B cell (primary cell): ENCODE measurements at regions not wholly inside any gene's neighbourhood (a gene's known extent, or its start where the extent isn't known, plus 50 kb on each side); places are given as distances from the start of the nearest gene placed in this dataset.

Experiments used
- ATAC-seq: fragments of 200-7000 bp; cut with Tn5 transposase; one replicate; pipeline ENCODE4 v1.10.0; 2021; ENCODE audit warnings: low read depth, mild to moderate bottlenecking, moderate number of reproducible peaks, moderate library complexity
- CTCF ChIA-PET: fragments of 350-600 bp; sonication (Branson Sonifier 250); formaldehyde crosslinking; loops from one replicate; lab custom pipeline; 2021; ENCODE audit warnings: antibody characterized with exemption, inconsistent platforms; lab: Charles Lee
- POLR2A ChIA-PET: fragments of 350-600 bp; sonication (Branson Sonifier 250); formaldehyde crosslinking; loops from one replicate; lab custom pipeline; 2021; ENCODE audit warnings: antibody characterized with exemption; lab: Charles Lee
- DNase-seq: peaks from one replicate; pipeline ENCODE4 v3.0.0; 2013
- H2AFZ ChIP-seq: 2 replicates; pipeline ENCODE4 v1.6.1; 2012; ENCODE audit warnings: mild to moderate bottlenecking, low read depth, low read length; ENCODE audit not compliant: insufficient read depth, poor library complexity, severe bottlenecking
- H3K27ac ChIP-seq, 2 donors: 1 replicate in 1 of 2; 2 replicates in 1 of 2; pipeline ENCODE4 v1.5.1; 2012 to 2013; ENCODE audit warnings: low read length in 2 of 2, mild to moderate bottlenecking in 2 of 2, moderate library complexity in 1 of 2
- H3K27me3 ChIP-seq, 4 experiments: fragments of 200-600 bp in 1 of 4; sonication (generic) in 1 of 4; replicated peaks in 1 of 4; 1 replicate in 2 of 4; 2 replicates in 2 of 4; pipeline versions ENCODE4 v1.6.1 to v1.7.0; 2013 to 2016; ENCODE audit warnings: low read length in 3 of 4, mild to moderate bottlenecking in 2 of 4, mixed read lengths in 1 of 4, moderate library complexity in 1 of 4; ENCODE audit not compliant: insufficient read depth in 4 of 4, control insufficient read depth in 3 of 4; ENCODE audit errors: control extremely low read depth in 1 of 4
- H3K36me3 ChIP-seq, 2 experiments: replicated peaks in 1 of 2; 1 replicate in 1 of 2; 2 replicates in 1 of 2; pipeline versions ENCODE4 v1.6.1 to v1.7.1; 2013; ENCODE audit warnings: low read length in 1 of 2; ENCODE audit not compliant: insufficient read depth in 2 of 2, control insufficient read depth in 1 of 2; ENCODE audit errors: control extremely low read depth in 1 of 2, extremely low read depth in 1 of 2
- H3K4me1 ChIP-seq, 2 donors: fragments of 200-600 bp in 1 of 2; sonication (generic) in 1 of 2; 1 replicate in 1 of 2; 2 replicates in 1 of 2; pipeline versions ENCODE4 v1.5.1 to v1.6.1; 2013 to 2017; ENCODE audit warnings: low read length in 2 of 2; ENCODE audit not compliant: control insufficient read depth in 2 of 2, insufficient read depth in 2 of 2
- H3K4me2 ChIP-seq: replicated peaks from 2 replicates; pipeline ENCODE3; 2012; ENCODE audit warnings: mild to moderate bottlenecking, low read depth, low read length; ENCODE audit not compliant: poor library complexity, severe bottlenecking
- H3K4me3 ChIP-seq, 5 experiments: fragments of 200-600 bp in 1 of 5; sonication (generic) in 1 of 5; 1 replicate in 3 of 5; 2 replicates in 2 of 5; pipeline versions ENCODE4 v1.5.1 to v1.7.0; 2011 to 2016; ENCODE audit warnings: low read length in 4 of 5, mild to moderate bottlenecking in 4 of 5, low read depth in 2 of 5, control low read depth in 1 of 5, moderate library complexity in 1 of 5; ENCODE audit not compliant: insufficient read depth in 1 of 5; ENCODE audit errors: control extremely low read depth in 1 of 5, extremely low read depth in 1 of 5
- H3K79me2 ChIP-seq: fragments of 200-600 bp; sonication (generic); one replicate; pipeline ENCODE4 v1.6.0; 2016; ENCODE audit warnings: low read length; ENCODE audit not compliant: control insufficient read depth, insufficient read depth
- H3K9ac ChIP-seq: fragments of 200-600 bp; sonication (generic); 2 replicates; pipeline ENCODE4 v1.6.1; 2017; ENCODE audit warnings: mild to moderate bottlenecking, low read length, moderate library complexity
- H3K9me3 ChIP-seq, 3 donors: one replicate each; pipeline versions ENCODE4 v1.6.1 to v1.7.1; 2013; ENCODE audit warnings: low read length in 2 of 3; ENCODE audit not compliant: control insufficient read depth in 2 of 3, insufficient read depth in 1 of 3; ENCODE audit errors: control extremely low read depth in 1 of 3
- H4K20me1 ChIP-seq: 2 replicates; pipeline ENCODE4 v1.6.0; 2012; ENCODE audit warnings: mild to moderate bottlenecking, low read length; ENCODE audit not compliant: insufficient read depth, control insufficient read depth, poor library complexity, severe bottlenecking
- H3K27ac Mint-ChIP-seq: one replicate; pipeline ENCODE4 v1.8.0; 2021; ENCODE audit warnings: mixed read lengths
- H3K27me3 Mint-ChIP-seq: one replicate; pipeline ENCODE4 v1.8.0; 2021; ENCODE audit warnings: mixed read lengths
- H3K4me1 Mint-ChIP-seq: one replicate; pipeline ENCODE4 v1.8.0; 2021; ENCODE audit warnings: mixed read lengths
- H3K4me3 Mint-ChIP-seq: one replicate; pipeline ENCODE4 v1.8.0; 2021; ENCODE audit warnings: mixed read lengths
- H3K9me3 Mint-ChIP-seq: one replicate; pipeline ENCODE4 v1.8.0; 2022; ENCODE audit warnings: mixed read lengths; ENCODE audit not compliant: insufficient read depth
- EZH2 ChIP-seq: IDR thresholded peaks from 2 replicates; pipeline ENCODE4 v1.6.1; 2012; ENCODE audit warnings: borderline replicate concordance, low read depth, mild to moderate bottlenecking, moderate library complexity, low read length; ENCODE audit not compliant: insufficient read depth, poor library complexity, severe bottlenecking
- WGBS: methylation state at CpG from one replicate; pipeline ENCODE4 v1.1.5; 2013; ENCODE audit warnings: missing lambda C conversion rate; ENCODE audit not compliant: insufficient coverage; 5-methylcytosine and 5-hydroxymethylcytosine counted together
- intact Hi-C: fragments of 100-400 bp; cut with micrococcal nuclease; formaldehyde crosslinking; loops from one replicate; pipeline ENCODE4 v1.10.0; 2022
- TF ChIP-seq, protein P1 (sequence below): fragments of 200-600 bp; IDR thresholded peaks from one replicate; pipeline ENCODE4 v1.8.0; 2022; ENCODE audit warnings: antibody characterized with exemption, mild to moderate bottlenecking

GRCh38 chr15:61449186-61449702, 220.1 kb upstream of the RORA start:
- H3K36me3 ChIP-seq, result no peaks in the 10 kb centered on the region
- no peak overlapping the region for H3K4me3 ChIP-seq
- Mint-ChIP-seq H3K27me3 (peaks cover 3% of the 10 kb centered on the region), H3K27ac (no peak overlapping the region), H3K4me1 (no peaks in the 10 kb centered on the region), H3K4me3 (no peak overlapping the region), H3K9me3 (peaks cover 5% of the 10 kb centered on the region)
- no peak overlapping the region for H3K9ac ChIP-seq
- H3K79me2 ChIP-seq, result no peaks in the 10 kb centered on the region
- H3K4me2 ChIP-seq, result no peak overlapping the region
- POLR2A ChIA-PET, result no interaction called here
- H2AFZ ChIP-seq, result no peak overlapping the region
- H3K27ac ChIP-seq, result no peak overlapping the region
- CTCF ChIA-PET, result no interaction called here
- H3K27me3 ChIP-seq, result no peaks in the 10 kb centered on the region
- no peak for ATAC-seq
- H3K4me1 ChIP-seq, result no peaks in the 10 kb centered on the region
- intact Hi-C loops, result no loop called here
- no peaks in the 10 kb centered on the region for H3K9me3 ChIP-seq
- no peak for DNase-seq
- no peak for TF ChIP-seq EZH2
- TF ChIP-seq, protein P1, sequence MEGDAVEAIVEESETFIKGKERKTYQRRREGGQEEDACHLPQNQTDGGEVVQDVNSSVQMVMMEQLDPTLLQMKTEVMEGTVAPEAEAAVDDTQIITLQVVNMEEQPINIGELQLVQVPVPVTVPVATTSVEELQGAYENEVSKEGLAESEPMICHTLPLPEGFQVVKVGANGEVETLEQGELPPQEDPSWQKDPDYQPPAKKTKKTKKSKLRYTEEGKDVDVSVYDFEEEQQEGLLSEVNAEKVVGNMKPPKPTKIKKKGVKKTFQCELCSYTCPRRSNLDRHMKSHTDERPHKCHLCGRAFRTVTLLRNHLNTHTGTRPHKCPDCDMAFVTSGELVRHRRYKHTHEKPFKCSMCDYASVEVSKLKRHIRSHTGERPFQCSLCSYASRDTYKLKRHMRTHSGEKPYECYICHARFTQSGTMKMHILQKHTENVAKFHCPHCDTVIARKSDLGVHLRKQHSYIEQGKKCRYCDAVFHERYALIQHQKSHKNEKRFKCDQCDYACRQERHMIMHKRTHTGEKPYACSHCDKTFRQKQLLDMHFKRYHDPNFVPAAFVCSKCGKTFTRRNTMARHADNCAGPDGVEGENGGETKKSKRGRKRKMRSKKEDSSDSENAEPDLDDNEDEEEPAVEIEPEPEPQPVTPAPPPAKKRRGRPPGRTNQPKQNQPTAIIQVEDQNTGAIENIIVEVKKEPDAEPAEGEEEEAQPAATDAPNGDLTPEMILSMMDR, result no peak
- H4K20me1 ChIP-seq, result no peaks in the 10 kb centered on the region

DNA sequence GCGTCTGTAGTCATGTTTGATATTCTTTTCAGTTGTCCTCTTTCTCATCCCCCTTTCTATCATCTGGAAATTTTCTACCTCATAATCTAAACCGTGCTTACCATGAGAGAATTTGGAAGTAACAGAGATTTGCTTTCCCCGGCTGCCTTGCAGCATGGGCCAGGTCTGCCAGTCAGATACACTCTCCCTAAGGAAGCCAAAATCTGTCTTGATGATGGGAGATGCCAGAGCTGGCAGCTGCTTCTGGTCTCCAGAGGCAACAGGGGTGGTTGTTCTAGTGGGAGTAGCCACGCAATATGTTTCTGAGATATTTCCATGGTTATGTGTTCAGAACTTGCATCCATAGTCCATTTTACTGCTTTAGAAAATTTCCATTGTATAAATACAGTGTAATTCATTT, 218.9 kb upstream of the RORA start:
- TF ChIP-seq, protein P1, result no peak
- no peak for TF ChIP-seq EZH2

More for the DNA sequence above, 218.9 kb upstream of the RORA start:
- ATAC-seq (no peak), DNase-seq (no peak)
- Mint-ChIP-seq H3K27ac (no peak overlapping the region), H3K4me1 (no peaks in the 10 kb centered on the region), H3K4me3 (no peak overlapping the region), H3K9me3 (no peaks in the 10 kb centered on the region), H3K27me3 (peaks cover 7% of the 10 kb centered on the region)
- no peak overlapping the region for H3K4me3 ChIP-seq
- POLR2A ChIA-PET, result no interaction called here
- no peaks in the 10 kb centered on the region for H3K79me2 ChIP-seq
- no peak overlapping the region for H3K4me2 ChIP-seq
- no peak overlapping the region for H3K27ac ChIP-seq
- H4K20me1 ChIP-seq, result no peaks in the 10 kb centered on the region
- no peaks in the 10 kb centered on the region for H3K4me1 ChIP-seq
- CTCF ChIA-PET, result no interaction called here
- H3K9ac ChIP-seq, result no peak overlapping the region
- no peak overlapping the region for H2AFZ ChIP-seq
- H3K9me3 ChIP-seq, result no peaks in the 10 kb centered on the region
- no peaks in the 10 kb centered on the region for H3K27me3 ChIP-seq
- H3K36me3 ChIP-seq, result no peaks in the 10 kb centered on the region
- WGBS, result no CpG with 5 or more reads among the region's 4 CpGs
- intact Hi-C loops, result no loop called here
